Keratinocyte (primary cell): ENCODE measurements at regions not wholly inside any gene's neighbourhood (a gene's known extent, or its start where the extent isn't known, plus 50 kb on each side); places are given as distances from the start of the nearest gene placed in this dataset.

ENCODE experiments used
- EZH2 ChIP-seq: IDR thresholded peaks from one replicate; pipeline ENCODE4 v1.6.1; 2012; ENCODE audit warnings: inconsistent platforms, mild to moderate bottlenecking, low read length, moderate library complexity
- TF ChIP-seq, protein P1 (sequence below), 3 experiments: IDR thresholded peaks in 1 of 3; conservative IDR thresholded peaks in 1 of 3; optimal IDR thresholded peaks in 1 of 3; 2 replicates in 2 of 3; 3 replicates in 1 of 3; pipeline versions ENCODE3 to v1.5.1; 2011; ENCODE audit warnings: low read length in 3 of 3, mild to moderate bottlenecking in 3 of 3, moderate library complexity in 2 of 3, control low read depth in 1 of 3, inconsistent platforms in 1 of 3; ENCODE audit not compliant: insufficient read depth in 2 of 3; ENCODE audit errors: extremely low read depth in 1 of 3

DNA sequence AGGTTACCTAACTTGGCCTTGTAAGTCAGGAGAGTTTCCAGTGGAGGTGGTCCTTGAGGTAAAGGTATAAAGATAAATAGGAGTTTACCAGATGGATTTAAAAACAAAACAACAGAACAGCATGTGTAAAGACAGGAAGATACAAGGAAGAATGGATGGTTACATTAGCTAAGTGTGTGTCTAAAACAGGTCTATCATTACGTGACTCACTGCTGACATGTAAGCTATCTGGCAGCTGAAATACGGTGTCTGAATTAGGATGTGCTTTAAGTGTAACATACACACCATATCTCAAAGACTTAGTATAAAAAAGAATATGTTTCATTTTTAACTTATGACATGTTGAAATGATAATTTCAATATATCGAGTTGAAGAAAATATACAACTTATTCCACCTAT is 405.1 kb upstream of the ADAMTSL1 start:
- TF ChIP-seq, protein P1, sequence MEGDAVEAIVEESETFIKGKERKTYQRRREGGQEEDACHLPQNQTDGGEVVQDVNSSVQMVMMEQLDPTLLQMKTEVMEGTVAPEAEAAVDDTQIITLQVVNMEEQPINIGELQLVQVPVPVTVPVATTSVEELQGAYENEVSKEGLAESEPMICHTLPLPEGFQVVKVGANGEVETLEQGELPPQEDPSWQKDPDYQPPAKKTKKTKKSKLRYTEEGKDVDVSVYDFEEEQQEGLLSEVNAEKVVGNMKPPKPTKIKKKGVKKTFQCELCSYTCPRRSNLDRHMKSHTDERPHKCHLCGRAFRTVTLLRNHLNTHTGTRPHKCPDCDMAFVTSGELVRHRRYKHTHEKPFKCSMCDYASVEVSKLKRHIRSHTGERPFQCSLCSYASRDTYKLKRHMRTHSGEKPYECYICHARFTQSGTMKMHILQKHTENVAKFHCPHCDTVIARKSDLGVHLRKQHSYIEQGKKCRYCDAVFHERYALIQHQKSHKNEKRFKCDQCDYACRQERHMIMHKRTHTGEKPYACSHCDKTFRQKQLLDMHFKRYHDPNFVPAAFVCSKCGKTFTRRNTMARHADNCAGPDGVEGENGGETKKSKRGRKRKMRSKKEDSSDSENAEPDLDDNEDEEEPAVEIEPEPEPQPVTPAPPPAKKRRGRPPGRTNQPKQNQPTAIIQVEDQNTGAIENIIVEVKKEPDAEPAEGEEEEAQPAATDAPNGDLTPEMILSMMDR (optimal IDR thresholded peaks at IDR 0.05 in 1 of 3, IDR thresholded peaks at IDR 0.05 in 1 of 3, conservative IDR thresholded peaks at IDR 0.05 in 1 of 3; ENCODE audit: extremely low read depth in 1 of 3, insufficient read depth in 2 of 3, low read length in 3 of 3): no peak
- no peak for TF ChIP-seq EZH2
